ENCODE measurements at regions not wholly inside any gene's neighbourhood (a gene's known extent, or its start where the extent isn't known, plus 50 kb on each side); places are given as distances from the start of the nearest gene placed in this dataset.

DNA sequence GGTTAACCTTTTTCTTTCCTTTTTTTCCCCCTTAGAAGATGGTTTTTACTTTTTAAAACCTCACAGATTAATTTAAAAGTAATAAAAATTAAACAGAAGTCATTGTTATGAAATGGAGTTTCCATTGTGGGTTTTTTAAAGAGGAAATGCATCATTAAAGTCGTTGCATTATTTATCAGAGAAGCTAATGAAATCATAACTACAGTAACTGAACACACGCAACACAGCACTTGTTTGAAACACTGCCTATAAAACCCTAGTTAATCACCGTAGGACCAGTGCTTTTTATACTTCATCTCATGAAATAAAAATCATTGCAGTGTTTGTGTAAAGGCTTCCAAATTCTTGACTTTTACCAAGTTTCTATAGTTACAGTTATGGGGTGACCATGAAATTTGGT lies 82.4 kb upstream of the NTRK2 start:
- no peak for DNase-seq (ENCODE audit: low read depth in 2 of 2)

GRCh38 chr9:84589542-84589941 lies 80.0 kb upstream of the NTRK2 start:
- DNase-seq (ENCODE audit: low read depth in 2 of 2), result no peak

DNA sequence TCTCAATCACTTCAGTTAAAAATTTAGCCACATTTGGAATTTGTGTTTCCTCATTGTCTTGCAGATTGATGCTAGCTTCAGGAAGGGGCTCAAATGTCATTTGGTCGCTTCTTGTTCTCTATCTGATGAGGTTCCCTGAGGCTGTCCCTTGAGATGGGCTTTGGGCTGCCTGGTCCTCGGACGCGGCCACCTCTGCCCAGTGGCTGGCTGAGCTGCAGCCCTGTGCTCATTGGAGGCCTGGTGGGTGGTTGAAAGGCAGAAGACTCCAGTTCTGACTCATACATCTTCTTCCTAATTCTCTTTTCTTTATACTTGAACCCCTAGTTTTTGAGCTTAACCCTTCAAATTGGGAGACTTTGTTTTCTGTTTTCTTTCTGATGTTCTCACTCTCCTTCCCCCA lies 78.8 kb upstream of the NTRK2 start:
- no peak for DNase-seq (ENCODE audit: low read depth in 2 of 2)

- no peak for DNase-seq (ENCODE audit: low read depth in 2 of 2)
Measured at GRCh38 chr9:84592918-84593317, 76.6 kb upstream of the NTRK2 start.

DNA sequence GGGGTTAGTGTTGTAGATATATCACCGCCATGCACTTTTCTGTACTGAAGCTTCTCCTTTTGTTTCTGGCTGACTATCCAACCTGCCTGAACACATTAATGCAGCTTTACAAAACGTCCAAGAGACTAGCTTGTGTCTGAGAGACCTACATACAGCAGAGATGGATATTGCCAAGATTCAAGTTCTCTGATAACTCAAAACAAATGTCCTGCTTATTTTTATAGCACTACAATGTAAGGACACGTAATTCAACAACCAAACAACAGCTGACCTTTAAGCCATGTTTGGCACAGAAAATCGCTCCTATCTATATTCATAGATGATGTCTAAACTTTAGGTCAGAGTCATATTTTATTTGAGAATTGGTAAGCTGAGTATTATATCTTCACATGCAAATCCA lies 76.2 kb upstream of the NTRK2 start:
- no peak for DNase-seq (ENCODE audit: low read depth in 2 of 2)

DNA sequence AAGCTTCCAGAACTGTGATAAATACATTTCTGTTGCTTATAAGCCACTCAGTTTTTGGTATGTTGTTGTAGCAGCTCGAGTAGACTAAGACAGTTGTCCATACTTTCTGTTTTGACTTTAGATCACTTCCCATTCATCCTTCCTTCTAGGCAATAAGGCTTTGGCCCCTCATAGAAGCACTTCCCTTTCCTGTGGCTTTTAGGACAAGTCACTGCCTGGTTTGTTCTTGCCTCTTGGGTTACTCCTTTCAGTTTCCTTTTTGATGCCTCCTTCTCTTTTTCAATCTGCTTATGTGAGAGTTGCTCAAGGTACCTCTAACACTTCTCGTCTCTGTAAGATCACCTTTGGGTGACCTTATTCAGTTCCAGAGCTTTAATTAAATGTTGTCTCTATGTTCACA lies 72.4 kb upstream of the NTRK2 start:
- no peak for DNase-seq (ENCODE audit: low read depth in 2 of 2)

DNA sequence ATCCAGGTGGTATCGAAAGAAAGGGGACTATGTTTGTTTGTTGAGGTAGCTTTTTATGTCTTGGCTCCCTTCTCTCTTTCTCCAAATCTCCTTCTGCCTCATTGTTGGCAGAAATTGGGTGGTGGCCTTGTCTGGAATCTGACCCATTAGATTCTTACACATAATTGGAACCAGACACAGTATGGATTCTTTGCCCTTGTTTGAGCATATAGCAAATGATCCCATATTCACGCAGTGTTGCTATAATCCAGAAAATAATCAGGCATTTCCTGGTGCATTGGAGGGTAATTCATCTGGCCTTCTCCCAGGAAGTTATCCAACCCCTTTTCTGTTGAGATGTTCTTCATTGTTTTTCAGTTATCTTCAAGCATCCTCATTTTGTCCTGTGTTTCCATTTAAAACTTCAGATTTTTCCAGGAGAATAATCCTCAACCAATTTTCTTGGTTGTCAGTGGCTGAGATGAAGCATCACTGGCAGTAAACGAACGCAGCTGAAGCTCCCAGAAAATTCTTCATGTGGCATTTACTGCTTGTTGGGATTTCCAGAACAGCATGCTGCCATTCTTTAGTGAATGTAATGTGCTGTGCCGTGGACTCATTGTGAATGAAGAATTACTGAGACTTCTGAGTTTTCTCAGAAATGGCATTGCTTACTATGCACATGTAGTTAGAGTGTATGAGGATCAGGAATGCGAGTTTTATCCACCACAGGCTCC lies 70.5 kb upstream of the NTRK2 start:
- no peak for DNase-seq (ENCODE audit: low read depth in 2 of 2)

- no peak for DNase-seq (ENCODE audit: low read depth in 2 of 2)
Measured at GRCh38 chr9:84600739-84601138, 68.8 kb upstream of the NTRK2 start.

DNA sequence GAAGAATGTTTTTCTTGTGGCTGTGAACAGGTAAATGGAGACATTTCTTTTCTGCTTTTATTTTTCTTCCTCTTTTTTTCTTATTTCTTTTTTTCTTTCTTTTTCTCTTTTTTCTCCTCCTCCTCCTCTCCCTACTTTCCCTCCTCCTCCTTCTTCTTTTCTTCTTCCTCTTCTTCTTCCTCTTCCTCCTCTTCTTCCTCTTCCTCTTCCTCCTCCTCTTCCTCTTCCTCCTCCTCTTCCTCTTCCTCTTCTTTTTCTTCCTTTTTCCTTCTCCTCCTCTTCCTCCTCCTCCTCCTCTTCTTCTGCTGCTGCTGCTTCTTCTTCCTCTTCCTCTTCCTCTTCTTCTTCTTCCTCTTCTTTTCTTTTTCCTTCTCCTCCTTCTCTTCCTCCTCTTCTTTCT lies 65.3 kb upstream of the NTRK2 start:
- DNase-seq (ENCODE audit: low read depth in 2 of 2), result no peak

DNA sequence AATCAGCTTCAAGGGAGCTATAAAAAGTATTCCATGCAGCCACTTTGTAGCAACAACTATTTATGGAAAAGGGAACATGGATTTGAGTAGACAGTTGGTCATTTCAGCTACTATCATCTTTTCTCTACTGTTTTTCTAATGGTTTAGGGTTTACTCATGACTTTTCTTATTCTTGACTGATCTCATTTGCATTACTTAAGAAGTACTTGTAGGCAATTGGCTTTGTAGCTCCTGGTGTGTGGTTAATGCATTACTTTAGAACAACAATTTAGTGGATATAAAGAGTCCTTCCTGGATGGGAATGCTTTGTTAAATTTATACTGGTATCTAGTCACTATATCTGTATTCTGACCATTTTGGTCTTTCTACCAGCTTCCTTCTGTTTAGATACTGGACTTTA lies 59.8 kb upstream of the NTRK2 start:
- no peak for DNase-seq (ENCODE audit: low read depth in 2 of 2)

DNA sequence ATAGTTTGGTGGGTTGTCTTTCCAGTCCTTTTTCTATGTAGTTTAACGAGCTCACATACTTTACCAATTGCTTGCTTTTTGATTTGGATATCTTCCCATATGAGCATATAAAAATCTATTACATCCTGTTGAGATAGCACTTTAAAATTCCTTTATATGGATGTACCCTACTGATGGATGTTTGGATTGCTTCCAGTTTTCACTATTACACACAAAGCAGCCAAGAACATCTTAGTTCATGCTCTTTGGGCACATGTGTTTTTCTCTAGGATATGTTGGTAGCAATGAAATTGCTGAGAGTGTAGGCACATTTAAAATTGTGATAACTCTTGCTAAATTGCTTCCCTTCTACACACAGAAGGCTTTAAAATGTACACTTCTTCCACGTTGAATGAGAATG lies 56.1 kb upstream of the NTRK2 start:
- DNase-seq (ENCODE audit: low read depth in 2 of 2), result no peak

- DNase-seq (ENCODE audit: low read depth in 2 of 2), result no peak
Measured at GRCh38 chr9:84615544-84615943, 54.0 kb upstream of the NTRK2 start.

- DNase-seq (ENCODE audit: low read depth in 2 of 2), result no peak
Measured at GRCh38 chr9:84617411-84618029, 52.0 kb upstream of the NTRK2 start.
